ENCODE measurements at regions not wholly inside any gene's neighbourhood (a gene's known extent, or its start where the extent isn't known, plus 50 kb on each side); places are given as distances from the start of the nearest gene placed in this dataset.

- Histone ChIP-seq H3K9ac (no peak overlapping the region), H3K36me3 (ENCODE audit: low read depth) (no peaks in the 10 kb centered on the region), H3K4me2 (ENCODE audit: unreplicated experiment) (no peak overlapping the region), H3K27ac (no peak overlapping the region), H3K27me3 (replicated peaks; ENCODE audit: insufficient read depth) (no peaks in the 10 kb centered on the region), H3K4me1 (ENCODE audit: insufficient read depth) (peaks cover 4% of the 10 kb centered on the region), H4K20me1 (ENCODE audit: insufficient read depth) (no peaks in the 10 kb centered on the region), H3K4me3 (no peak overlapping the region), H3K79me2 (ENCODE audit: insufficient read depth) (no peaks in the 10 kb centered on the region), H3K9me3 (ENCODE audit: low read depth) (no peaks in the 10 kb centered on the region), H3K9me2 (ENCODE audit: insufficient read depth) (no peaks in the 10 kb centered on the region), H2AFZ (peak overlapping the region; percentile 59), H3F3A (ENCODE audit: insufficient read depth) (no peaks in the 10 kb centered on the region)
- in situ Hi-C loops (cut with MboI): loop anchor here (25.0 kb wide), 1 partner anchor 224 kb away; no protein-coding TSS in a partner anchor
- WGBS, 2 experiments (ENCODE audit: low coverage in 1 of 2, low lambda C conversion rate in 2 of 2, missing lambda C conversion rate in 2 of 2): 40 to 46% methylated on average over 3 of the region's 3 CpGs
- no peak for DNase-seq
- TF ChIP-seq EZH2 (IDR thresholded peaks at IDR 0.05; ENCODE audit: insufficient read depth, poor library complexity, severe bottlenecking): no peak
- TF ChIP-seq EZH2phosphoT487 (IDR thresholded peaks at IDR 0.05; ENCODE audit: insufficient read depth, low read depth): no peak
Measured at GRCh38 chr1:79262745-79263258, 256.3 kb upstream of the ADGRL4 start.

- peak; percentile 72 for DNase-seq
- Histone ChIP-seq H3K9me2 (ENCODE audit: insufficient read depth) (no peaks in the 10 kb centered on the region), H3F3A (ENCODE audit: insufficient read depth) (no peaks in the 10 kb centered on the region), H3K9ac (0 out of 2 replicates have a peak overlapping the region, but pooled peaks have one; percentile 17), H3K27ac (no peak overlapping the region), H3K36me3 (ENCODE audit: low read depth) (no peaks in the 10 kb centered on the region), H3K4me2 (ENCODE audit: unreplicated experiment) (peak overlapping the region; percentile 16), H3K4me3 (no peak overlapping the region), H3K4me1 (ENCODE audit: insufficient read depth) (peaks cover 4% of the 10 kb centered on the region), H4K20me1 (ENCODE audit: insufficient read depth) (no peaks in the 10 kb centered on the region), H3K27me3 (replicated peaks; ENCODE audit: insufficient read depth) (no peaks in the 10 kb centered on the region), H3K79me2 (ENCODE audit: insufficient read depth) (no peaks in the 10 kb centered on the region), H2AFZ (peak overlapping the region; percentile 25; the same call in 1 of the 2 replicates), H3K9me3 (ENCODE audit: low read depth) (no peaks in the 10 kb centered on the region)
- TF ChIP-seq EZH2 (IDR thresholded peaks at IDR 0.05; ENCODE audit: insufficient read depth, poor library complexity, severe bottlenecking): no peak
- TF ChIP-seq EZH2phosphoT487 (IDR thresholded peaks at IDR 0.05; ENCODE audit: insufficient read depth, low read depth): no peak
- WGBS, 2 experiments (ENCODE audit: low coverage in 1 of 2, low lambda C conversion rate in 2 of 2, missing lambda C conversion rate in 2 of 2): 42 to 43% methylated on average over 5 of the region's 5 CpGs
- in situ Hi-C loops (cut with MboI): loop anchor here (25.0 kb wide), 1 partner anchor 228 kb away; no protein-coding TSS in a partner anchor
Measured at GRCh38 chr1:79259390-79260336, 253.1 kb upstream of the ADGRL4 start.

- in situ Hi-C loops (cut with MboI): loop anchor here (25.0 kb wide), 1 partner anchor 232 kb away; no protein-coding TSS in a partner anchor
- Histone ChIP-seq H3K4me1 (ENCODE audit: insufficient read depth) (peaks cover 4% of the 10 kb centered on the region), H3K27ac (no peak overlapping the region), H2AFZ (no peak overlapping the region), H3K9me2 (ENCODE audit: insufficient read depth) (no peaks in the 10 kb centered on the region), H3K9me3 (ENCODE audit: low read depth) (no peaks in the 10 kb centered on the region), H3F3A (ENCODE audit: insufficient read depth) (no peaks in the 10 kb centered on the region), H4K20me1 (ENCODE audit: insufficient read depth) (no peaks in the 10 kb centered on the region), H3K79me2 (ENCODE audit: insufficient read depth) (no peaks in the 10 kb centered on the region), H3K9ac (no peak overlapping the region), H3K27me3 (replicated peaks; ENCODE audit: insufficient read depth) (no peaks in the 10 kb centered on the region), H3K4me2 (ENCODE audit: unreplicated experiment) (no peak overlapping the region), H3K36me3 (ENCODE audit: low read depth) (no peaks in the 10 kb centered on the region), H3K4me3 (no peak overlapping the region)
- WGBS, 2 experiments (ENCODE audit: low coverage in 1 of 2, low lambda C conversion rate in 2 of 2, missing lambda C conversion rate in 2 of 2): 82 to 83% methylated on average over 2 of the region's 2 CpGs
- TF ChIP-seq EZH2 (IDR thresholded peaks at IDR 0.05; ENCODE audit: insufficient read depth, poor library complexity, severe bottlenecking) (no peak), EZH2phosphoT487 (IDR thresholded peaks at IDR 0.05; ENCODE audit: insufficient read depth, low read depth) (no peak)
- no peak for DNase-seq
Measured at GRCh38 chr1:79255421-79255820, 248.9 kb upstream of the ADGRL4 start.

- Histone ChIP-seq H3K36me3 (ENCODE audit: low read depth) (no peaks in the 10 kb centered on the region), H2AFZ (0 out of 2 replicates have a peak overlapping the region, but pooled peaks have one; percentile 36), H3K9ac (no peak overlapping the region), H3K4me2 (ENCODE audit: unreplicated experiment) (no peak overlapping the region), H3K9me3 (ENCODE audit: low read depth) (no peaks in the 10 kb centered on the region), H3K4me1 (ENCODE audit: insufficient read depth) (no peaks in the 10 kb centered on the region), H3K9me2 (ENCODE audit: insufficient read depth) (no peaks in the 10 kb centered on the region), H3F3A (ENCODE audit: insufficient read depth) (no peaks in the 10 kb centered on the region), H3K27me3 (replicated peaks; ENCODE audit: insufficient read depth) (no peaks in the 10 kb centered on the region), H4K20me1 (ENCODE audit: insufficient read depth) (no peaks in the 10 kb centered on the region), H3K27ac (no peak overlapping the region), H3K4me3 (no peak overlapping the region), H3K79me2 (ENCODE audit: insufficient read depth) (no peaks in the 10 kb centered on the region)
- WGBS, 2 experiments (ENCODE audit: low coverage in 1 of 2, low lambda C conversion rate in 2 of 2, missing lambda C conversion rate in 2 of 2): 45% methylated on average over 3 of the region's 3 CpGs
- TF ChIP-seq EZH2phosphoT487 (IDR thresholded peaks at IDR 0.05; ENCODE audit: insufficient read depth, low read depth) (no peak), EZH2 (IDR thresholded peaks at IDR 0.05; ENCODE audit: insufficient read depth, poor library complexity, severe bottlenecking) (no peak)
- DNase-seq: no peak
- in situ Hi-C loops (cut with MboI): loop anchor here (25.0 kb wide), 1 partner anchor 235 kb away; no protein-coding TSS in a partner anchor
Measured at GRCh38 chr1:79252598-79252997, 246.1 kb upstream of the ADGRL4 start.

Data from GM23248 (cell line).